MM.1S (cell line): ENCODE measurements at regions not wholly inside any gene's neighbourhood (a gene's known extent, or its start where the extent isn't known, plus 50 kb on each side); places are given as distances from the start of the nearest gene placed in this dataset.

Experiments used
- EZH2 ChIP-seq: fragments of 300-600 bp; sonication (generic); optimal IDR thresholded peaks from 2 replicates; pipeline ENCODE3; 2017; ENCODE audit warnings: low read depth, mild to moderate bottlenecking, antibody characterized with exemption, low read length, mixed read lengths
- EZH2phosphoT487 ChIP-seq: fragments of 300-600 bp; sonication (generic); IDR thresholded peaks from 2 replicates; pipeline ENCODE4 v1.6.1; 2018; ENCODE audit warnings: antibody characterized with exemption, low read length
- TF ChIP-seq, protein P1 (sequence below): fragments of 300-600 bp; sonication (generic); IDR thresholded peaks from 2 replicates; pipeline ENCODE4 v1.5.1; 2016; ENCODE audit warnings: antibody characterized with exemption, low read length, mixed read lengths

DNA sequence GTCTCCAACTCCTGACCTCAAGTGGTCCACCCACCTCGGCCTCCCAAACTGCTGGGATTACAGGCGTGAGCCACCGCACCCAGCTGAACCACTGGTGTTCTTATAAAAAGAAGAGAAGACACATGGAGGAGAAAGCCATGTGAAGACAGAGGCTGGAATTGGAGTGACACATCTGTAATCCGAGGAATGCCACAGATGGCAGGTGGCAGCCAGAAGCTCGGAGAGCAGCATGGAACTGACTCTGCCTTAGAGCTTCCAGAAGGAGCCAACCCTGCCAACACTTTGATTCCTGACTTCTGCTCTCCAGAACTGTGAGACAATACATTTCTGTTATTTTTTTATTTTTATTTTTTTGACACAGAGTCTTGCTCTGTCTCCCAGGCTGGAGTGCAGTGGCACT lies 59.0 kb upstream of the ATP2B4 start:
- TF ChIP-seq, protein P1, sequence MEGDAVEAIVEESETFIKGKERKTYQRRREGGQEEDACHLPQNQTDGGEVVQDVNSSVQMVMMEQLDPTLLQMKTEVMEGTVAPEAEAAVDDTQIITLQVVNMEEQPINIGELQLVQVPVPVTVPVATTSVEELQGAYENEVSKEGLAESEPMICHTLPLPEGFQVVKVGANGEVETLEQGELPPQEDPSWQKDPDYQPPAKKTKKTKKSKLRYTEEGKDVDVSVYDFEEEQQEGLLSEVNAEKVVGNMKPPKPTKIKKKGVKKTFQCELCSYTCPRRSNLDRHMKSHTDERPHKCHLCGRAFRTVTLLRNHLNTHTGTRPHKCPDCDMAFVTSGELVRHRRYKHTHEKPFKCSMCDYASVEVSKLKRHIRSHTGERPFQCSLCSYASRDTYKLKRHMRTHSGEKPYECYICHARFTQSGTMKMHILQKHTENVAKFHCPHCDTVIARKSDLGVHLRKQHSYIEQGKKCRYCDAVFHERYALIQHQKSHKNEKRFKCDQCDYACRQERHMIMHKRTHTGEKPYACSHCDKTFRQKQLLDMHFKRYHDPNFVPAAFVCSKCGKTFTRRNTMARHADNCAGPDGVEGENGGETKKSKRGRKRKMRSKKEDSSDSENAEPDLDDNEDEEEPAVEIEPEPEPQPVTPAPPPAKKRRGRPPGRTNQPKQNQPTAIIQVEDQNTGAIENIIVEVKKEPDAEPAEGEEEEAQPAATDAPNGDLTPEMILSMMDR = no peak
- TF ChIP-seq EZH2 = no peak
- TF ChIP-seq EZH2phosphoT487 = no peak
